Neural progenitor cell (in vitro differentiated cells): ENCODE measurements at regions not wholly inside any gene's neighbourhood (a gene's known extent, or its start where the extent isn't known, plus 50 kb on each side); places are given as distances from the start of the nearest gene placed in this dataset.
"Not testable (repeated sequence)": the region's sequence is repeated elsewhere in the genome, so short reads cannot be mapped to it uniquely, and the experiment has no call there.

Experiments
- DNase-seq: peaks from one replicate; pipeline ENCODE4 v3.0.0-alpha.2; 2016; ENCODE audit warnings: low spot score
- H2AFZ ChIP-seq: fragments of 200-600 bp; sonication (generic); replicated peaks from 2 replicates; pipeline ENCODE4 v1.6.1; 2016; ENCODE audit warnings: antibody characterized with exemption
- H3F3A ChIP-seq: fragments of 200-600 bp; sonication (generic); 2 replicates; pipeline ENCODE4 v1.6.1; 2016; ENCODE audit warnings: antibody characterized with exemption, low read depth
- H3K27ac ChIP-seq: fragments of 200-600 bp; sonication (generic); 2 replicates; pipeline ENCODE4 v1.5.1; 2016; ENCODE audit warnings: mild to moderate bottlenecking
- H3K27me3 ChIP-seq: fragments of 200-600 bp; sonication (generic); 2 replicates; pipeline ENCODE4 v1.6.1; 2016; ENCODE audit warnings: mild to moderate bottlenecking, moderate library complexity
- H3K36me3 ChIP-seq: fragments of 200-600 bp; sonication (generic); 2 replicates; pipeline ENCODE4 v1.5.1; 2016
- H3K4me1 ChIP-seq: fragments of 200-600 bp; sonication (generic); 2 replicates; pipeline ENCODE4 v1.6.1; 2016; ENCODE audit warnings: mixed run types
- H3K4me2 ChIP-seq: fragments of 200-600 bp; sonication (generic); 2 replicates; pipeline ENCODE4 v1.6.1; 2016
- H3K4me3 ChIP-seq: fragments of 200-600 bp; sonication (generic); 2 replicates; pipeline ENCODE4 v1.5.1; 2016
- H3K79me2 ChIP-seq: fragments of 200-600 bp; sonication (generic); 2 replicates; pipeline ENCODE4 v1.6.1; 2016; ENCODE audit warnings: low read depth
- H3K9ac ChIP-seq: fragments of 200-600 bp; sonication (generic); 2 replicates; pipeline ENCODE4 v1.6.1; 2016
- H3K9me3 ChIP-seq: fragments of 200-600 bp; sonication (generic); 2 replicates; pipeline ENCODE4 v1.5.1; 2016; ENCODE audit warnings: low read depth
- H4K20me1 ChIP-seq: fragments of 200-600 bp; sonication (generic); 2 replicates; pipeline ENCODE4 v1.6.1; 2016; ENCODE audit warnings: low read depth
- H3K27ac Mint-ChIP-seq: 3 replicates; pipeline ENCODE4 v1.8.0; 2021; ENCODE audit warnings: mixed read lengths
- H3K27me3 Mint-ChIP-seq: 2 replicates; pipeline ENCODE4 v1.8.0; 2022; ENCODE audit warnings: low read depth, mild to moderate bottlenecking, inconsistent platforms, moderate library complexity, mixed read lengths; ENCODE audit not compliant: insufficient read depth
- H3K36me3 Mint-ChIP-seq: 3 replicates; pipeline ENCODE4 v1.8.0; 2021; ENCODE audit warnings: mixed read lengths
- H3K4me1 Mint-ChIP-seq: 3 replicates; pipeline ENCODE4 v1.8.0; 2021; ENCODE audit warnings: mixed read lengths
- H3K4me3 Mint-ChIP-seq: 3 replicates; pipeline ENCODE4 v1.8.0; 2021; ENCODE audit warnings: mild to moderate bottlenecking, moderate library complexity, mixed read lengths
- H3K9me3 Mint-ChIP-seq: 3 replicates; pipeline ENCODE4 v1.8.0; 2020; ENCODE audit warnings: mixed read lengths
- EZH2 ChIP-seq: fragments of 200-600 bp; sonication (generic); IDR thresholded peaks from 2 replicates; pipeline ENCODE4 v1.6.1; 2017; ENCODE audit warnings: antibody characterized with exemption, mild to moderate bottlenecking, moderate library complexity
- EZH2phosphoT487 ChIP-seq: fragments of 200-600 bp; sonication (generic); IDR thresholded peaks from 2 replicates; pipeline ENCODE4 v1.6.1; 2017; ENCODE audit warnings: antibody characterized with exemption
- TF ChIP-seq, protein P1 (sequence below): fragments of 200-600 bp; sonication (generic); IDR thresholded peaks from 2 replicates; pipeline ENCODE4 v1.5.1; 2017; ENCODE audit warnings: antibody characterized with exemption, mild to moderate bottlenecking

GRCh38 chr3:75338342-75338741 lies 325.8 kb upstream of the FRG2C start:
- H3K4me3 ChIP-seq = no peak overlapping the region
- H3K36me3 Mint-ChIP-seq = no peaks in the 10 kb centered on the region
- no peak overlapping the region for H3K27ac Mint-ChIP-seq
- no peaks in the 10 kb centered on the region for H3F3A ChIP-seq
- H2AFZ ChIP-seq = no peak overlapping the region
- no peak overlapping the region for H3K9ac ChIP-seq
- no peak for DNase-seq
- H3K4me1 Mint-ChIP-seq = peaks cover 3% of the 10 kb centered on the region
- no peaks in the 10 kb centered on the region for H3K27me3 Mint-ChIP-seq
- H3K27me3 ChIP-seq = no peaks in the 10 kb centered on the region
- no peaks in the 10 kb centered on the region for H3K9me3 ChIP-seq
- peaks cover 3% of the 10 kb centered on the region for H3K9me3 Mint-ChIP-seq
- H3K79me2 ChIP-seq = no peaks in the 10 kb centered on the region
- TF ChIP-seq, protein P1, sequence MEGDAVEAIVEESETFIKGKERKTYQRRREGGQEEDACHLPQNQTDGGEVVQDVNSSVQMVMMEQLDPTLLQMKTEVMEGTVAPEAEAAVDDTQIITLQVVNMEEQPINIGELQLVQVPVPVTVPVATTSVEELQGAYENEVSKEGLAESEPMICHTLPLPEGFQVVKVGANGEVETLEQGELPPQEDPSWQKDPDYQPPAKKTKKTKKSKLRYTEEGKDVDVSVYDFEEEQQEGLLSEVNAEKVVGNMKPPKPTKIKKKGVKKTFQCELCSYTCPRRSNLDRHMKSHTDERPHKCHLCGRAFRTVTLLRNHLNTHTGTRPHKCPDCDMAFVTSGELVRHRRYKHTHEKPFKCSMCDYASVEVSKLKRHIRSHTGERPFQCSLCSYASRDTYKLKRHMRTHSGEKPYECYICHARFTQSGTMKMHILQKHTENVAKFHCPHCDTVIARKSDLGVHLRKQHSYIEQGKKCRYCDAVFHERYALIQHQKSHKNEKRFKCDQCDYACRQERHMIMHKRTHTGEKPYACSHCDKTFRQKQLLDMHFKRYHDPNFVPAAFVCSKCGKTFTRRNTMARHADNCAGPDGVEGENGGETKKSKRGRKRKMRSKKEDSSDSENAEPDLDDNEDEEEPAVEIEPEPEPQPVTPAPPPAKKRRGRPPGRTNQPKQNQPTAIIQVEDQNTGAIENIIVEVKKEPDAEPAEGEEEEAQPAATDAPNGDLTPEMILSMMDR = no peak
- TF ChIP-seq EZH2phosphoT487 (no peak), EZH2 (no peak)
- H3K36me3 ChIP-seq = no peaks in the 10 kb centered on the region
- no peaks in the 10 kb centered on the region for H3K4me1 ChIP-seq
- H3K27ac ChIP-seq = no peak overlapping the region
- H3K4me2 ChIP-seq = no peak overlapping the region
- no peaks in the 10 kb centered on the region for H4K20me1 ChIP-seq
- H3K4me3 Mint-ChIP-seq = no peak overlapping the region

DNA sequence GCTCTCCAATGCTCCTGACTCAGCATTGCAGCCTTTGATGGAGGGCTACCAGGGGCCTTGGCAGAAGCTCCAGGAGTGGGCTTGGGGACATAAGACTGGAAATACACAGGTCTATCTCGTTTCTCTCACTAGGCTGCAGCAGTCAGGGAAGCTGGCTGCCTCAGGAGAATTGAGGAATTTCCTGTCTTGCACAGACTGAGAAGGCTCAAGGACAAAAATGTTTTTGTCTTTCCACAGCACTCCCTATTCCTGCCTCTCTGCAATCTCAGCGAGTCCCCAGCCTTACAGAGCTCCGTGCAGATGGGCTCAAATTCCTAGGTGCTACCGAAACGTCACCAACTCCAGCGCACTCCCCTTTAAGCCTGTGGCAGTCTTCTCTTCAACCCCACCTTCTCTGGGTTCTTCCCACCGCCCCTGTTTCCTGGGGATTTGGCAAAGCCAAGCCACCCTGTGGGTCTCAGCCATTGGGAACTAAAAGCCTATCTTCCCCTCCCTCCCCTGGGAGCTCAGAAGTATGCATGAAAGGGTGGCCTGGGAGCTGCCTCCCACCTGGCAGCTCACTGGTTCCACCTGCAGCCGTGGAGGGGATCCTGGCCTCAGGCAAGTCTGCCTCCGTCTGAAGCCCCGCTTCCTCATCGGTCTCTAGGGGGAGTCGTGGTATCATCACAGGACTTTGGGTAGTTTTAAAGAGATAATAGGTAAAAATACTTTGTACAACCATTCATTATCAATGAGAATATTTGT lies 322.6 kb upstream of the FRG2C start:
- no peak overlapping the region for H3K4me2 ChIP-seq
- H4K20me1 ChIP-seq = no peaks in the 10 kb centered on the region
- no peak overlapping the region for H3K9ac ChIP-seq
- no peaks in the 10 kb centered on the region for H3F3A ChIP-seq
- peak overlapping the region; percentile 18 for H2AFZ ChIP-seq
- H3K27ac ChIP-seq = no peak overlapping the region
- no peaks in the 10 kb centered on the region for H3K36me3 ChIP-seq
- Mint-ChIP-seq H3K4me3 (no peak overlapping the region), H3K4me1 (peaks cover 10% of the 10 kb centered on the region), H3K36me3 (no peaks in the 10 kb centered on the region), H3K27me3 (peaks cover 4% of the 10 kb centered on the region), H3K27ac (peak overlapping the region; percentile 33), H3K9me3 (no peaks in the 10 kb centered on the region)
- TF ChIP-seq EZH2phosphoT487 = no peak
- TF ChIP-seq, protein P1 = peak; percentile 29
- H3K79me2 ChIP-seq = no peaks in the 10 kb centered on the region
- no peaks in the 10 kb centered on the region for H3K9me3 ChIP-seq
- peaks cover 5% of the 10 kb centered on the region for H3K4me1 ChIP-seq
- no peak overlapping the region for H3K4me3 ChIP-seq
- DNase-seq = peak; percentile 28
- no peaks in the 10 kb centered on the region for H3K27me3 ChIP-seq

GRCh38 chr3:75342425-75342824 lies 321.7 kb upstream of the FRG2C start:
- H3K4me2 ChIP-seq = no peak overlapping the region
- H3K4me1 ChIP-seq = peaks cover 5% of the 10 kb centered on the region
- no peak overlapping the region for H3K27ac ChIP-seq
- peaks cover 4% of the 10 kb centered on the region for H3K27me3 Mint-ChIP-seq
- H4K20me1 ChIP-seq = no peaks in the 10 kb centered on the region
- no peak for DNase-seq
- no peak overlapping the region for H3K4me3 Mint-ChIP-seq
- H3K36me3 Mint-ChIP-seq = no peaks in the 10 kb centered on the region
- peaks cover 10% of the 10 kb centered on the region for H3K4me1 Mint-ChIP-seq
- H3K4me3 ChIP-seq = no peak overlapping the region
- no peaks in the 10 kb centered on the region for H3F3A ChIP-seq
- H3K36me3 ChIP-seq = no peaks in the 10 kb centered on the region
- no peak overlapping the region for H3K27ac Mint-ChIP-seq
- no peaks in the 10 kb centered on the region for H3K9me3 ChIP-seq
- no peak overlapping the region for H2AFZ ChIP-seq
- TF ChIP-seq EZH2 (no peak), EZH2phosphoT487 (no peak)
- TF ChIP-seq, protein P1 = no peak
- no peaks in the 10 kb centered on the region for H3K9me3 Mint-ChIP-seq
- H3K79me2 ChIP-seq = no peaks in the 10 kb centered on the region
- no peak overlapping the region for H3K9ac ChIP-seq
- no peaks in the 10 kb centered on the region for H3K27me3 ChIP-seq

DNA sequence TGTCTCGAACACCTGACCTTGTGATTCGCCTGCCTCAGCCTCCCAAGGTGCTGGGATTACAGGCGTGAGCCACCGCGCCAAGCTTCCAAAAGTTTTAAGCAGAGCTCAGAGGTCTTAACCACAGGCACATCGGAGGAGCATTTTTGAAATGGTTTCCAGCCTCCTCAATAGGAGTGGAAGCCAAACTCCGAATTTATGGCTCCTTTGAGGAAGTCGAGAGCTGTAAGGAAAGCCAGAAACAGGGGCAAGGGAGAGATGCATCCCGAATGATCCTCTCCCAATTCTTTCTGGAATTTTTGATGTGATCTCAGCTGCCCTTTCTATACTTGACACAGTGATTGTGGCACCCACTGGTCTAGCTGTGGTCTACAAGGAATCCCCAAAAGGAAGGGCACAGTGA lies 313.6 kb upstream of the FRG2C start:
- not testable (repeated sequence) for H3K27me3 ChIP-seq, H3K4me2 ChIP-seq, H2AFZ ChIP-seq, H3F3A ChIP-seq, H3K9me3 ChIP-seq, DNase-seq, H3K27ac ChIP-seq, H3K4me3 Mint-ChIP-seq, H3K27ac Mint-ChIP-seq, H3K79me2 ChIP-seq, H3K27me3 Mint-ChIP-seq, H4K20me1 ChIP-seq, H3K4me3 ChIP-seq, H3K9me3 Mint-ChIP-seq, H3K36me3 Mint-ChIP-seq, H3K4me1 ChIP-seq, H3K36me3 ChIP-seq, H3K9ac ChIP-seq, H3K4me1 Mint-ChIP-seq
